NB4 (cell line): ENCODE measurements at regions not wholly inside any gene's neighbourhood (a gene's known extent, or its start where the extent isn't known, plus 50 kb on each side); places are given as distances from the start of the nearest gene placed in this dataset.

Experiments used
- MAX ChIP-seq: IDR thresholded peaks from 2 replicates; pipeline ENCODE4 v1.6.1; 2011; ENCODE audit warnings: low read depth, low read length
- POLR2A ChIP-seq: IDR thresholded peaks from 2 replicates; pipeline ENCODE4 v1.6.1; 2011; ENCODE audit warnings: mild to moderate bottlenecking; ENCODE audit not compliant: insufficient read length; ENCODE audit errors: extremely low read depth
- TF ChIP-seq, protein P1 (sequence below): IDR thresholded peaks from one replicate; pipeline ENCODE4 v1.5.1; 2012; ENCODE audit warnings: low read depth, low read length

DNA sequence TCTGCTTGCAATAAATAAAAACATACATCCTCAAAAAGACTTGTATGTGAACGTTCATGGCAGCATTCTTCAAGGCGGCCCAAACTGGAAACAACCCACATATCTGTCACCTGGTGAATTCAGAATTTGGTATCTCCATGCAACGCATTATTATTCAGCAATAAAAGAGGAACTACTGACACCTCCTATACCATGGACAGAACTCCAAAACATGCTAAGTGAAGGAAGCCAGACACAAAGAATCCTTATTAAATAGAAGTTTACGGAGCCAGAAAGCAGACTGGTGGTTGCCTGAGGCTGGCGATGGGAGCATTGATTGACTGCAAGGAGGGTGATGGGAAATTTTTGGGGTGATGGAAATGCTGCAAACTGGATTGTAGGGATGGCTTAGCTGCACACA lies 530.8 kb upstream of the DPP6 start:
- TF ChIP-seq POLR2A (no peak), MAX (no peak)
- TF ChIP-seq, protein P1, sequence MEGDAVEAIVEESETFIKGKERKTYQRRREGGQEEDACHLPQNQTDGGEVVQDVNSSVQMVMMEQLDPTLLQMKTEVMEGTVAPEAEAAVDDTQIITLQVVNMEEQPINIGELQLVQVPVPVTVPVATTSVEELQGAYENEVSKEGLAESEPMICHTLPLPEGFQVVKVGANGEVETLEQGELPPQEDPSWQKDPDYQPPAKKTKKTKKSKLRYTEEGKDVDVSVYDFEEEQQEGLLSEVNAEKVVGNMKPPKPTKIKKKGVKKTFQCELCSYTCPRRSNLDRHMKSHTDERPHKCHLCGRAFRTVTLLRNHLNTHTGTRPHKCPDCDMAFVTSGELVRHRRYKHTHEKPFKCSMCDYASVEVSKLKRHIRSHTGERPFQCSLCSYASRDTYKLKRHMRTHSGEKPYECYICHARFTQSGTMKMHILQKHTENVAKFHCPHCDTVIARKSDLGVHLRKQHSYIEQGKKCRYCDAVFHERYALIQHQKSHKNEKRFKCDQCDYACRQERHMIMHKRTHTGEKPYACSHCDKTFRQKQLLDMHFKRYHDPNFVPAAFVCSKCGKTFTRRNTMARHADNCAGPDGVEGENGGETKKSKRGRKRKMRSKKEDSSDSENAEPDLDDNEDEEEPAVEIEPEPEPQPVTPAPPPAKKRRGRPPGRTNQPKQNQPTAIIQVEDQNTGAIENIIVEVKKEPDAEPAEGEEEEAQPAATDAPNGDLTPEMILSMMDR = no peak
